C4-2B (cell line): ENCODE measurements at regions not wholly inside any gene's neighbourhood (a gene's known extent, or its start where the extent isn't known, plus 50 kb on each side); places are given as distances from the start of the nearest gene placed in this dataset.

ENCODE experiments used
- H3K27ac ChIP-seq: fragments of 450-650 bp; 2 replicates; pipeline ENCODE4 v1.5.1; 2017
- CTCF ChIP-seq: fragments of 450-650 bp; conservative IDR thresholded peaks from 2 replicates; pipeline ENCODE4 v1.5.1; 2017; ENCODE audit warnings: mild to moderate bottlenecking
- ZFX ChIP-seq: fragments of 450-650 bp; IDR thresholded peaks from 2 replicates; pipeline ENCODE4 v1.6.1; 2017

DNA sequence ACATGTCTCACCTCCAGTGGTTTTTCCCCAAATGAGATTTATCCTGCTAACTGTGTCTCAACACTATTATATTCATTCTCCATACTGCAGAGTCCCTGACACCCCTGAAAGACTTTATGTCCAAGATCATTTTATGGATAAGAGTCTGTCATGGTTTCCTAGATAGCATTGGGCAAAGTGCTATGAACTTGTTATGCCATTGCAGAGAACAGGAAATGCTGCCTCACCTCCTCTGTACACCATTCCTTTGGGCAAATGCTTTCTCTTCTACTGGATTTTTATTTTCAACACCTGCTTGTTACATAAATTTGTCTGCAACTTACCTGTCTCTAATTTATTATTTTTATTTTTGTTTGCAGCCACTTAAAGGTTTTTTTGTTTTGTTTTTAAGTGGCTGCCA is 652.5 kb upstream of the FAM98A start:
- TF ChIP-seq ZFX (no peak), CTCF (no peak)
- H3K27ac ChIP-seq = no peak overlapping the region

DNA sequence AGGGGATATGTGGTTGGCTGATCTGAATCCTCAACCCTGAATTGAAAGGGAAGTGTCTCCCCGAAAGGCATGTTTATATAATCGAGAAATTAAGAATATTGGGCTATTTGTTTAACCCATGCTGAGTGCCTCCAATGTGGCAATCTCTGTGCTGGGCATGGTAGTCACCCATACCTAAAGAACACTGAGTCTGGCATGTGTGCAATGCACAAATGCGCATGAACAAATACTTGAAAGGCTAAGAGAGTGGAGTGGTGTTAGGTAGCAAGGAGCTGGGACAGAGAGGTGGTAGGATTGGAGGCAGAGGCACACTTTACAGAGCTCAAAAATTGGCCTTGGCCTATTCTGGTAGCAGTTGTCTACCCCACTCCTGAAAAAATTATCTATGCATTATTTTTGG is 645.1 kb upstream of the FAM98A start:
- H3K27ac ChIP-seq = no peak overlapping the region
- no peak for TF ChIP-seq CTCF
- no peak for TF ChIP-seq ZFX

DNA sequence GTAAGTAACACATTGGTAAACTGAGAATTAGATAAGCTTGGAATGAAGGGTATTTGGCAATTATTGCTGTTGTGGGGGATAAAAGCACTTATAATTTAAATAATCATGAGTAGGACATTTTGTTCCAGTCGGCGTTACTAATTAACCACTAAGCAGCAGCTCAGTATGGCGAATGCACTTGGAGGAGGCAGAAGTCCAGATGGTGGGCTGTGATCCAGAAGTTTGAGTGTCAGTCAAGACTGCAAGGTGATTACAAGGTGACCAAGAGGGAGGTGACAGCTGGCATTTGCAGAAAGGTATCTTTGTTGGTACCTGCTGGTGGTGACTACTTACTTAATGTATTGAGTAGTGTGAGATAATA is 643.6 kb upstream of the FAM98A start:
- TF ChIP-seq CTCF = no peak
- no peak for TF ChIP-seq ZFX
- H3K27ac ChIP-seq = no peak overlapping the region

GRCh38 chr2:34241905-34242762 is 643.0 kb upstream of the FAM98A start:
- no peak overlapping the region for H3K27ac ChIP-seq

DNA sequence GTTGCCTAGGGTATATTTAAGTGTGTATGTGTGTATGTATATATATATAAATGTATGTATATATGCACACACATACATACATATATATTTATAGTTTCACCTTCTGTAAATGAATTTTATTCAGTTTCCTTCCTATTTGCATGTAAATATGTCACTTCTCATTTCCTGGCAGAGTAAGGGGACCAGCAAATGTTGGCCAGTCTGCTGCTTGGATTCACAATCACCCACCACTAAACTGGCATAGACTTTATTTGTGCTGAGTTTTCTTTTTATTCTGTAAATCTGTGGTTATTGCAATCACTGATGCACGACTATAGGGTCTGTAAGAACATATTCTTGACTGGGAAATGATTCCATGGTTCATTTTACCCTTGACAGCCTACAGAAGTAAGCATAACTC is 640.4 kb upstream of the FAM98A start:
- TF ChIP-seq CTCF (no peak), ZFX (no peak)
- H3K27ac ChIP-seq = no peak overlapping the region

More at GRCh38 chr2:34241905-34242762, 643.0 kb upstream of the FAM98A start:
- TF ChIP-seq CTCF (no peak), ZFX (no peak)

DNA sequence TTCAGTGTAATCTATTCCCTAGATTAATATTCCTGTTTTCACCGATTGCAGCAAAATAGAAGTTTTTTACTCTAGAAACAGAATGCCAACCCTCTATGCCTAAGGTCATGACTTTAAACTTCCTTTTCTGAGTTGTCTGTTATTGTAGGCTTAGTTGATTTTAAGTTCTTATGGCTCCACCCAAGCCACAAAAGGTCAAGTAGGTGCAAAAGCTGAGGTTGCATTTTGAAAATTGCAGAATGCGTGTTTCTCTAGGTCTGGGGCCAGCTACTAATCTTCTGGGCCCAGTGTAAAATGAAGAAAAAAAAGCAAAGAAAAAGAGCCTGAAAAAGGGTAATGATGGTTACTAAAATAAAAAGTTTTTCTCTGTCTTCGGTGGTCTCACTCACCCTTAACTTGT is 635.7 kb upstream of the FAM98A start:
- H3K27ac ChIP-seq = no peak overlapping the region
- no peak for TF ChIP-seq ZFX
- no peak for TF ChIP-seq CTCF

DNA sequence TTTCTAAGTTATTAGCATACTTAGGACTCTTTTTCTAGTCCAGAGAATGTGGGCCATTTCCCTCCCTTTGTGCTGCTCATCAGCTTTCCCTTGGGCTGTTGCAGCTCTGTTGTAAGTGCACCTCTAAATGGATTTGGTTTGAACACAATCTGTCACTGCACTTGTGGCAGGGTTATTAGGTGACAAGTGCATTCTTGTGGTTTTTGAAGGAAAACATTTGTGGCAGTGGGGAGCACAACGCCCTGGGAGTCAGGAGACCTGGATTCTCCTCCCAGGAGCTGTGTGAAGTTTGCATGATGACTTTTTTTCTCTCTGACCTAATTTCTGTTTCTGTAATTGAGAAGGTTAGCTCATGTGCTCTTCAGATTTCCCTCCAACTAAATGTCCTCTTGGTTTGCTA is 630.9 kb upstream of the FAM98A start:
- H3K27ac ChIP-seq = no peak overlapping the region
- TF ChIP-seq CTCF (no peak), ZFX (no peak)
